ENCODE measurements at regions not wholly inside any gene's neighbourhood (a gene's known extent, or its start where the extent isn't known, plus 50 kb on each side); places are given as distances from the start of the nearest gene placed in this dataset.
"Not testable (repeated sequence)": the region's sequence is repeated elsewhere in the genome, so short reads cannot be mapped to it uniquely, and the experiment has no call there.

DNA sequence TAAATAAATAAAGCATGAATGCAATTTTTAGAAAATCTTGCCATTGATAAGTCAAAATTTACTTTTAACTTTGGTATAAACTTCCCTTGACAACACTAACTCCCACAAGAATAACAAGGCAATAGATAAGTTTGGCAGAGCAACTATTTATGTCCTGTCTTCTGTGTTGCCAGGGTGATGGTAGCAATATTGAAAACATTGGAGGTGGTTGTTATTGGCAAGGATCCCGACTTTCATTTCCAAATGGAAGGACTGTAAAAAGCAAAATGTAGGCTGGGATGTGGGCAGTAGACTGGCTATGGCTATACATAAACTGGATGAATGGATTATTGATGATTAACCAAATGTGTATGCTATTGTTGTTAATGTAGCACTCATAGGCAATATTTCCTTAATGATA is 134.9 kb upstream of the CACNA2D1 start:
- no peaks in the 10 kb centered on the region for H3K4me1 Mint-ChIP-seq
- H3K27me3 Mint-ChIP-seq = no peaks in the 10 kb centered on the region
- no peak overlapping the region for H3K27ac Mint-ChIP-seq
- no peak for DNase-seq
- ChIA-PET CTCF (no interaction called here), POLR2A (no interaction called here)
- no peak overlapping the region for H3K4me3 Mint-ChIP-seq
- no peaks in the 10 kb centered on the region for H3K36me3 Mint-ChIP-seq (ENCODE audit: low read depth)
- no peaks in the 10 kb centered on the region for H3K9me3 Mint-ChIP-seq

DNA sequence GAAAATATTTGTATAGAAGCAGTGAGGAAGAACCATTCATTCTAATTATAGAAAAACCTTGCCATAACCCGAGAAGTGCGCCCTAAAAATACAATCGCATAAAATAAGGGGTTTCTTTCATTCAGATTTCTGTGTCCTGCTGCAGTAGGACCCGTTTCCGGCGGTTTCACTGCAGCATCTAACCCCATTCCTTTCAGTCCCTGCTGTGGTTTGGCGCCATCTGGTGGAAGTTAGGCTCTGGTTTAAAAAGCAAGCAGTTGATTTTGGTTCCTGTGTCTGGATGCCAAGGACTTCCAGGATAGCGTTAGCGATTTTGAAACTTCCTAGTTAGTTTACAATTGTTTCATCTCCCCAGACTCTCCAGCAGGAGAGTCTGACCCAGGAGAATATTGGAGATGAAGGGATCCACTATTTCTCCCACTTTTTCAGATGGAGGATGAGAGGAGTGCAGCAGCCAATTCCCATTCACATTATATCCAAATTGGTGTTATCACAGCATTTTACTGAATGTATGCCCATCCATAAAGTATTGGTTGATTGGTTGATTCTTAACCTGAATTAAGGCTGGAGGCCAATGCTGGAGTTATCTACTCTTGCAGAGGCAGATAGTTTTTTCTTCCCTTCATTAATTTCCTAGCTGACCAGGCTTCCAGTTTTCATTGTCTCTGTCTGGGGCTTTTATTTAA is 128.8 kb upstream of the CACNA2D1 start:
- Mint-ChIP-seq H3K27me3 (no peaks in the 10 kb centered on the region), H3K4me1 (no peaks in the 10 kb centered on the region), H3K9me3 (no peaks in the 10 kb centered on the region), H3K36me3 (ENCODE audit: low read depth) (no peaks in the 10 kb centered on the region), H3K27ac (no peak overlapping the region), H3K4me3 (no peak overlapping the region)
- DNase-seq = peak; percentile 77
- POLR2A ChIA-PET = no interaction called here
- CTCF ChIA-PET = no interaction called here

- H3K4me3 Mint-ChIP-seq; H3K27ac Mint-ChIP-seq; H3K36me3 Mint-ChIP-seq (ENCODE audit: low read depth); DNase-seq; H3K27me3 Mint-ChIP-seq; CTCF ChIA-PET; H3K4me1 Mint-ChIP-seq; POLR2A ChIA-PET; H3K9me3 Mint-ChIP-seq: not testable (repeated sequence)
These were observed 127.5 kb upstream of the CACNA2D1 start for GRCh38 chr7:82571047-82571446.

DNA sequence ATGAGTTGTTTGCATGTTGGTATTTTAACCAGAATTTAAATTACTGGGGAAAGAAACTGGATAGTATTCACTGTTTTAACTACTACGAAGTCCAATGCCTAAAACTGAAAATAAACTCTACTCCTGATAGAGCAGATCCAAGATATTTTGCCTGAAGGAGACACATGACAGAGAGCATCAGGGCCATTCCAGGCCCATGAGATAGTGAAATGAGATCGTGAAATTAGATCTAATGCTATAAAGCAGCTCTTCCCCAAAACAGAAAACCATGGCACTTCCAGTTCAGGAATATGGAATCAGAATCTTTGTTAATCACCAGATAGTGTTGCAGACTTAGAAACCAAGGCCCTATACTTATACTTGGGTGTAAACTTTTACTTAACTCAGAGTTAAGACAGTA is 124.3 kb upstream of the CACNA2D1 start:
- DNase-seq = no peak
- Mint-ChIP-seq H3K27ac (no peak overlapping the region), H3K36me3 (ENCODE audit: low read depth) (no peaks in the 10 kb centered on the region), H3K4me3 (no peak overlapping the region), H3K27me3 (no peaks in the 10 kb centered on the region), H3K4me1 (no peaks in the 10 kb centered on the region), H3K9me3 (no peaks in the 10 kb centered on the region)
- CTCF ChIA-PET = no interaction called here
- POLR2A ChIA-PET = no interaction called here

GRCh38 chr7:82567356-82567755 is 123.8 kb upstream of the CACNA2D1 start:
- DNase-seq = no peak
- Mint-ChIP-seq H3K4me3 (no peak overlapping the region), H3K27ac (no peak overlapping the region), H3K27me3 (no peaks in the 10 kb centered on the region), H3K36me3 (ENCODE audit: low read depth) (no peaks in the 10 kb centered on the region), H3K9me3 (no peaks in the 10 kb centered on the region), H3K4me1 (no peaks in the 10 kb centered on the region)
- ChIA-PET CTCF (no interaction called here), POLR2A (no interaction called here)

- Mint-ChIP-seq H3K27me3 (no peaks in the 10 kb centered on the region), H3K27ac (no peak overlapping the region), H3K4me1 (no peaks in the 10 kb centered on the region), H3K4me3 (no peak overlapping the region), H3K36me3 (ENCODE audit: low read depth) (no peaks in the 10 kb centered on the region), H3K9me3 (no peaks in the 10 kb centered on the region)
- POLR2A ChIA-PET = no interaction called here
- CTCF ChIA-PET = no interaction called here
- DNase-seq = no peak
These were observed 123.2 kb upstream of the CACNA2D1 start for GRCh38 chr7:82566752-82567151.

DNA sequence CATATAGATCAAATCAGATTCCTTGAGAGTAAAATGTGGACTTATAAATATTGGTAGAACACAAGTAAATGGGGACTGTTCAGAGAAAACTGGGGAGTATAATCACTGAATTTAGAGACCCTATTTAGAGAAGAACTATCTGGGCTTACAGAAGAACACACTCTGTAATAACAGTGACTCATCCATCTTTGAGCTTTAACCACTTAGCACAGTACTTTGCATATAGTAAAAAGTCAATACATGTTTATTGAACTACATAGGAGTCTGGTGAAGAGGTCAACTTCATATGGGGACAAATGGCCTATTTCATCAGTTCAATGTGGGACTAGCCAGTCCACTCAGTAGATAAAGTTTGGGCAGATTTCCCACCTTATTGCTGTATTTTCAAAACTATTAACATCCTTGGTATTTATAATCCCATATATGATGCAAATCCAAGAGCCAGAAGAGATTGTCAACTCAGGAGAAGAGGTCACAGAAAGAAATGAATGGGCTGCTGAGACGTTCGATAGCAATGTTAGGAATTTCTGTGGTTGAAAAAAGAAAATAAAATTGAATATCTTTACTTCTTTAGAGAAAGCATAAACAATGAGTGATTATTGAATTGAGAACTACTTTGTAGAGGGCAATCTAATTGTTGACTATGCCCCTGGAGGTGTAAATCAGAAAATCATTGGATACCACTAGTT is 119.3 kb upstream of the CACNA2D1 start:
- H3K36me3 Mint-ChIP-seq (ENCODE audit: low read depth) = no peaks in the 10 kb centered on the region
- H3K4me3 Mint-ChIP-seq = no peak overlapping the region
- POLR2A ChIA-PET = no interaction called here
- no peak overlapping the region for H3K27ac Mint-ChIP-seq
- DNase-seq = no peak
- no peaks in the 10 kb centered on the region for H3K9me3 Mint-ChIP-seq
- CTCF ChIA-PET = no interaction called here
- no peaks in the 10 kb centered on the region for H3K27me3 Mint-ChIP-seq
- no peaks in the 10 kb centered on the region for H3K4me1 Mint-ChIP-seq

DNA sequence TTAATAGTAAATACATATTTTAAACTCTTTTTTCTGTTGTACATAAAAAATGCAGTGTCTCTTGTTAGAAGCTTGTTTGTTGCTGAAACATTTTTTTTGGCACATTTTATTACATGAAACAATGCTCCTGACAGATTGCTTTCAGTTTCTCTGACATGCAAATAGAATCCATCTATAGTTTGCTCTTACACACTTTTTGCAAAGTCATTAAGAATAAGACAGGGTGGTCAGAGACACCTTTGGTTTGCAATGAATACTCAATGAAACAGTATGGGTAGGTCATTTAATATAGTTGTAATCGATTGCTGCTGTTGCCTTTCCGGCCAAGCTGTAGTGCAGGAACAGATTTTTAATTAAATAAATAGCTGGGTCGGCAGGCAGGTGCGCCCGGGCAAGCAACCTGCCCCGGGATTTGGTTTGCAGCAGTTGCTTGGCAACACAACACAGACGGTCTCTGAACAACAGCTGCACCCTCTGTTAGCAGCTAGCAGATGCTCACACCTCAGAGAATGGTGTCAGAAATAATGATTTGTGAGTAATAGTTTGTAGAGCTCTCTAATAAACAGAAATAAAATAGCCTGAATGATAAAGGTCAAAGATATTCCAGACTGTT is 115.7 kb upstream of the CACNA2D1 start:
- Mint-ChIP-seq H3K36me3 (ENCODE audit: low read depth) (no peaks in the 10 kb centered on the region), H3K4me1 (no peaks in the 10 kb centered on the region), H3K4me3 (no peak overlapping the region), H3K27ac (no peak overlapping the region), H3K9me3 (no peaks in the 10 kb centered on the region), H3K27me3 (no peaks in the 10 kb centered on the region)
- no peak for DNase-seq
- ChIA-PET CTCF (no interaction called here), POLR2A (no interaction called here)

DNA sequence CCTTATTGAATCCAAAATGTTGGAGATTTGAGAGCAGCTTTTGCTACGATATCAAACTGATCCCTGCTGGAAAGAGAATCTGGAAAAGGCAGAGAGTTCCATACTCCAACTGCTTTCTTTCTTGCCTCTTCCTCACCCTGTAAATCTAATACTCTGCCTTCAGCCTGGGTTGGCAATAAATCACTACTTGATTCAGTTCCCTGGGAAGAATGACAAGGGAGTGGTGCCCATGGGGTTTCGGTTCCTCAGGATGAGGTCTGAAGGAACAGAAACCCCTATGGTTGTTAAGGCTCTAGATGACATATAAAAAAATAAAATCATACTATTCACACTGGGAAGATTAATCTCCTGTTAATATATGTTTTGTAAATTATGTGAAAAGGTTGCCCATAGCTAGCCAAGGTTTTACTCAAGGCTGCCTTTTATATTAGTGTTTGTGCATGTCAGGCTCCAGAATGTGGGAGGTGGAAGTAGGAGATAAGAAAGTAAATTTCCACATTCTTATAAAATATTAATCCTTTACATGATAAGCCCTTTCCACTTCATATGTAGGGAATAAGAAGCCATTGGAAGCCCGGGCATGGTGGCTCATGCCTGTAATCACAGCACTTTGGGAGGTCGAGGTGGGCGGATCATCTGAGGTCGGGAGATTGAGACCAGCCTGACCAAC is 106.2 kb upstream of the CACNA2D1 start:
- Mint-ChIP-seq H3K9me3 (no peaks in the 10 kb centered on the region), H3K36me3 (ENCODE audit: low read depth) (no peaks in the 10 kb centered on the region), H3K4me3 (no peak overlapping the region), H3K27ac (no peak overlapping the region), H3K4me1 (no peaks in the 10 kb centered on the region), H3K27me3 (no peaks in the 10 kb centered on the region)
- DNase-seq = no peak
- ChIA-PET POLR2A (no interaction called here), CTCF (no interaction called here)

GRCh38 chr7:82548141-82548688 is 104.6 kb upstream of the CACNA2D1 start:
- POLR2A ChIA-PET = no interaction called here
- H3K27ac Mint-ChIP-seq = no peak overlapping the region
- CTCF ChIA-PET = no interaction called here
- H3K27me3 Mint-ChIP-seq = no peaks in the 10 kb centered on the region
- no peak overlapping the region for H3K4me3 Mint-ChIP-seq
- no peaks in the 10 kb centered on the region for H3K9me3 Mint-ChIP-seq
- DNase-seq = no peak
- no peaks in the 10 kb centered on the region for H3K4me1 Mint-ChIP-seq
- no peaks in the 10 kb centered on the region for H3K36me3 Mint-ChIP-seq (ENCODE audit: low read depth)

GRCh38 chr7:82542665-82543064 is 99.1 kb upstream of the CACNA2D1 start:
- Mint-ChIP-seq H3K27ac (no peak overlapping the region), H3K4me3 (no peak overlapping the region), H3K36me3 (ENCODE audit: low read depth) (no peaks in the 10 kb centered on the region), H3K27me3 (no peaks in the 10 kb centered on the region), H3K4me1 (no peaks in the 10 kb centered on the region), H3K9me3 (no peaks in the 10 kb centered on the region)
- DNase-seq = no peak
- POLR2A ChIA-PET = no interaction called here
- CTCF ChIA-PET = no interaction called here

DNA sequence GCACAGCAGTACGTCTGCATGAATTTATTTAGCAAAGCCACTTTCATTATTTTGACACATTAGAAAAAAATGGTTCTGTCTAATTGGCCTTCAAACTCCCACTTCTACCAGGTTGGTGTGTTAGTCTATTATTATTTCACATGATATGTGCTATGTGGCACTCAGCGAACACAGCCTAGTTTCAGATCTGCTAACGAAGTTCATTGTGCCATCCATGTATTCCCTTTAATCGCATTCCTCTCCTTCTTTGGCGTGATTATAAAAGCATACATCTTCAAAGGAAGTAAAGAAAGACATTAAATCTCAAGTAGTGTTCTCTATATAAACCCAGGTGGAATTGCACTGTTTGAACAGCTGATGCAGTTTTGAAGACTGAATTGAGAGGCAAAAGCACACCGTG is 96.4 kb upstream of the CACNA2D1 start:
- no peak for DNase-seq
- H3K4me3 Mint-ChIP-seq = no peak overlapping the region
- H3K27ac Mint-ChIP-seq = no peak overlapping the region
- no peaks in the 10 kb centered on the region for H3K4me1 Mint-ChIP-seq
- no peaks in the 10 kb centered on the region for H3K9me3 Mint-ChIP-seq
- POLR2A ChIA-PET = no interaction called here
- H3K27me3 Mint-ChIP-seq = no peaks in the 10 kb centered on the region
- H3K36me3 Mint-ChIP-seq (ENCODE audit: low read depth) = no peaks in the 10 kb centered on the region
- CTCF ChIA-PET = no interaction called here

- Mint-ChIP-seq H3K27me3 (no peaks in the 10 kb centered on the region), H3K9me3 (no peaks in the 10 kb centered on the region), H3K36me3 (ENCODE audit: low read depth) (no peaks in the 10 kb centered on the region), H3K4me1 (no peaks in the 10 kb centered on the region), H3K4me3 (no peak overlapping the region), H3K27ac (no peak overlapping the region)
- POLR2A ChIA-PET = no interaction called here
- CTCF ChIA-PET = no interaction called here
- no peak for DNase-seq
These were observed 91.1 kb upstream of the CACNA2D1 start for GRCh38 chr7:82534684-82535083.
